IPS DF 6.9 (cell line): ENCODE measurements at regions not wholly inside any gene's neighbourhood (a gene's known extent, or its start where the extent isn't known, plus 50 kb on each side); places are given as distances from the start of the nearest gene placed in this dataset.
A peak's percentile ranks its signal among the peaks of the same experiment; 100 is the strongest.

Source experiments
- DNase-seq: peaks from one replicate; pipeline ENCODE4 v3.0.0-alpha.2; 2013; ENCODE audit warnings: low read depth, low spot score
- H3K27ac ChIP-seq: one replicate; pipeline ENCODE4 v1.5.1; 2013; ENCODE audit warnings: low read length, control low read depth
- H3K27me3 ChIP-seq: 2 replicates; pipeline ENCODE4 v1.6.1; 2013; ENCODE audit warnings: mild to moderate bottlenecking, low read length; ENCODE audit not compliant: control insufficient read depth, insufficient read depth
- H3K36me3 ChIP-seq: 2 replicates; pipeline ENCODE4 v1.6.1; 2013; ENCODE audit warnings: low read length; ENCODE audit not compliant: control insufficient read depth, insufficient read depth
- H3K4me1 ChIP-seq: 2 replicates; pipeline ENCODE4 v1.6.1; 2013; ENCODE audit warnings: low read length; ENCODE audit not compliant: control insufficient read depth, insufficient read depth
- H3K4me3 ChIP-seq: 2 replicates; pipeline ENCODE4 v1.5.1; 2013; ENCODE audit warnings: mild to moderate bottlenecking, low read length
- H3K9me3 ChIP-seq: 2 replicates; pipeline ENCODE4 v1.6.1; 2013; ENCODE audit warnings: low read length, inconsistent platforms; ENCODE audit not compliant: control insufficient read depth, insufficient read depth
- WGBS: extraction: QIAGEN DNeasy Blood & Tissue Kit; methylation state at CpG from one replicate; pipeline ENCODE4 v1.1.7; 2013; ENCODE audit warnings: mixed read lengths, missing lambda C conversion rate; ENCODE audit not compliant: insufficient read length, insufficient coverage; 5-methylcytosine and 5-hydroxymethylcytosine counted together

GRCh38 chr5:66454186-66455078, 141.8 kb upstream of the MAST4 start:
- no peaks in the 10 kb centered on the region for H3K9me3 ChIP-seq
- WGBS = no CpG with 5 or more reads among the region's 13 CpGs
- H3K36me3 ChIP-seq = no peaks in the 10 kb centered on the region
- no peak overlapping the region for H3K4me3 ChIP-seq
- H3K27ac ChIP-seq = no peak overlapping the region
- H3K27me3 ChIP-seq = no peaks in the 10 kb centered on the region
- no peak for DNase-seq
- H3K4me1 ChIP-seq = no peaks in the 10 kb centered on the region

- Histone ChIP-seq H3K4me3 (no peak overlapping the region), H3K27me3 (no peaks in the 10 kb centered on the region), H3K9me3 (no peaks in the 10 kb centered on the region), H3K4me1 (no peaks in the 10 kb centered on the region), H3K27ac (no peak overlapping the region), H3K36me3 (no peaks in the 10 kb centered on the region)
- WGBS = no CpG with 5 or more reads among the region's 3 CpGs
- DNase-seq = no peak
Measured at GRCh38 chr5:66459728-66460127, 136.5 kb upstream of the MAST4 start.

- Histone ChIP-seq H3K4me3 (no peak overlapping the region), H3K27me3 (no peaks in the 10 kb centered on the region)
Measured at GRCh38 chr5:66467564-66467963, 128.6 kb upstream of the MAST4 start.

GRCh38 chr5:66469684-66470083, 126.5 kb upstream of the MAST4 start:
- H3K36me3 ChIP-seq = no peaks in the 10 kb centered on the region
- no peaks in the 10 kb centered on the region for H3K9me3 ChIP-seq
- no peaks in the 10 kb centered on the region for H3K4me1 ChIP-seq
- H3K27me3 ChIP-seq = no peaks in the 10 kb centered on the region
- H3K27ac ChIP-seq = no peak overlapping the region
- DNase-seq = peak; percentile 13
- no peak overlapping the region for H3K4me3 ChIP-seq
- 100% methylated on average over 1 of the region's 1 CpG for WGBS

More at GRCh38 chr5:66467564-66467963, 128.6 kb upstream of the MAST4 start:
- no CpG with 5 or more reads among the region's 4 CpGs for WGBS
- Histone ChIP-seq H3K36me3 (no peaks in the 10 kb centered on the region), H3K27ac (no peak overlapping the region), H3K4me1 (no peaks in the 10 kb centered on the region), H3K9me3 (no peaks in the 10 kb centered on the region)
- DNase-seq = no peak

GRCh38 chr5:66472010-66472409, 124.2 kb upstream of the MAST4 start:
- Histone ChIP-seq H3K27ac (no peak overlapping the region), H3K36me3 (no peaks in the 10 kb centered on the region), H3K27me3 (no peaks in the 10 kb centered on the region), H3K4me3 (no peak overlapping the region), H3K9me3 (no peaks in the 10 kb centered on the region), H3K4me1 (no peaks in the 10 kb centered on the region)
- WGBS = no CpG with 5 or more reads among the region's 1 CpG
- no peak for DNase-seq

- Histone ChIP-seq H3K4me1 (no peaks in the 10 kb centered on the region), H3K9me3 (no peaks in the 10 kb centered on the region), H3K36me3 (no peaks in the 10 kb centered on the region), H3K4me3 (no peak overlapping the region), H3K27me3 (no peaks in the 10 kb centered on the region), H3K27ac (no peak overlapping the region)
- no CpG with 5 or more reads among the region's 4 CpGs for WGBS
- DNase-seq = no peak
Measured at GRCh38 chr5:66475731-66476130, 120.5 kb upstream of the MAST4 start.

- no peaks in the 10 kb centered on the region for H3K36me3 ChIP-seq
- no peak overlapping the region for H3K4me3 ChIP-seq
- H3K27ac ChIP-seq = no peak overlapping the region
- no CpG with 5 or more reads among the region's 2 CpGs for WGBS
- no peaks in the 10 kb centered on the region for H3K4me1 ChIP-seq
- H3K27me3 ChIP-seq = no peaks in the 10 kb centered on the region
- no peak for DNase-seq
- H3K9me3 ChIP-seq = no peaks in the 10 kb centered on the region; the same call in 1 of the 2 replicates
Measured at GRCh38 chr5:66477596-66477995, 118.6 kb upstream of the MAST4 start.

- no CpG with 5 or more reads among the region's 5 CpGs for WGBS
- Histone ChIP-seq H3K27ac (no peak overlapping the region), H3K36me3 (no peaks in the 10 kb centered on the region), H3K9me3 (no peaks in the 10 kb centered on the region), H3K27me3 (no peaks in the 10 kb centered on the region), H3K4me1 (no peaks in the 10 kb centered on the region; the same call in 1 of the 2 replicates), H3K4me3 (no peak overlapping the region)
- peak; percentile 37 for DNase-seq
Measured at GRCh38 chr5:66494437-66494836, 101.8 kb upstream of the MAST4 start.

GRCh38 chr5:66498791-66499207, 97.4 kb upstream of the MAST4 start:
- H3K27me3 ChIP-seq = no peaks in the 10 kb centered on the region
- no peaks in the 10 kb centered on the region for H3K9me3 ChIP-seq
- H3K36me3 ChIP-seq = no peaks in the 10 kb centered on the region
- no peak overlapping the region for H3K27ac ChIP-seq
- no CpG with 5 or more reads among the region's 4 CpGs for WGBS
- H3K4me3 ChIP-seq = no peak overlapping the region
- H3K4me1 ChIP-seq = no peaks in the 10 kb centered on the region; the same call in 1 of the 2 replicates
- no peak for DNase-seq

- WGBS = no CpG with 5 or more reads among the region's 30 CpGs
- H3K9me3 ChIP-seq = no peaks in the 10 kb centered on the region
- H3K4me1 ChIP-seq = no peaks in the 10 kb centered on the region
- H3K27me3 ChIP-seq = no peaks in the 10 kb centered on the region
- no peak for DNase-seq
- H3K4me3 ChIP-seq = no peak overlapping the region
- no peak overlapping the region for H3K27ac ChIP-seq
- no peaks in the 10 kb centered on the region for H3K36me3 ChIP-seq
Measured at GRCh38 chr5:66503203-66503789, 92.9 kb upstream of the MAST4 start.
